Sigmoid colon (tissue), 6 donors: ENCODE measurements at regions not wholly inside any gene's neighbourhood (a gene's known extent, or its start where the extent isn't known, plus 50 kb on each side); places are given as distances from the start of the nearest gene placed in this dataset.
"Not testable (repeated sequence)": the region's sequence is repeated elsewhere in the genome, so short reads cannot be mapped to it uniquely, and the experiment has no call there.

ENCODE experiments used
- DNase-seq: peaks from one replicate; pipeline ENCODE4 v3.0.0-alpha.2; 2019
- H3K27ac ChIP-seq, 4 donors: fragments of 200-600 bp; sonication (generic); one replicate each; pipeline ENCODE4 v1.5.1; 2016 to 2019; ENCODE audit warnings: mild to moderate bottlenecking in 1 of 4
- H3K27me3 ChIP-seq, 3 donors: fragments of 200-600 bp; sonication (generic); one replicate each; pipeline ENCODE4 v1.5.1; 2019; ENCODE audit warnings: mild to moderate bottlenecking in 1 of 3
- H3K36me3 ChIP-seq, 4 donors: fragments of 200-600 bp; sonication (generic); one replicate each; pipeline ENCODE4 v1.5.1; 2016 to 2019
- H3K4me1 ChIP-seq, 4 donors: fragments of 200-600 bp; sonication (generic); one replicate each; pipeline ENCODE4 v1.5.1; 2017 to 2019
- H3K4me3 ChIP-seq, 4 donors: fragments of 200-600 bp; sonication (generic); one replicate each; pipeline ENCODE4 v1.5.1; 2017 to 2019; ENCODE audit warnings: mild to moderate bottlenecking in 2 of 4, moderate library complexity in 1 of 4
- H3K9me3 ChIP-seq, 4 donors: fragments of 200-600 bp in 3 of 4; sonication (generic) in 3 of 4; one replicate each; pipeline versions ENCODE4 v1.5.1 to v1.6.1; 2013 to 2019
- CTCF ChIP-seq, 4 experiments: fragments of 450-650 bp in 3 of 4; fragments of 200-600 bp in 1 of 4; IDR thresholded peaks; one replicate each; pipeline ENCODE4 v1.5.1; 2016 to 2019; ENCODE audit warnings: antibody characterized with exemption in 4 of 4, mild to moderate bottlenecking in 3 of 4, moderate library complexity in 2 of 4
- EP300 ChIP-seq, 4 donors: sonication (generic); formaldehyde crosslinking; IDR thresholded peaks; one replicate each; pipeline ENCODE4 v1.6.1; 2017; ENCODE audit warnings: antibody characterized with exemption in 4 of 4
- POLR2A ChIP-seq, 2 donors: fragments of 450-650 bp; IDR thresholded peaks; one replicate each; pipeline ENCODE4 v1.6.1; 2016; ENCODE audit warnings: antibody characterized with exemption in 2 of 2, mild to moderate bottlenecking in 2 of 2, moderate library complexity in 2 of 2
- POLR2AphosphoS5 ChIP-seq, 4 donors: sonication (generic); formaldehyde crosslinking; IDR thresholded peaks; one replicate each; pipeline ENCODE4 v1.6.1; 2017; ENCODE audit warnings: antibody characterized with exemption in 4 of 4
- WGBS, 2 donors: extraction: QIAGEN DNeasy Blood & Tissue Kit; methylation state at CpG; one replicate each; pipeline ENCODE4 v1.1.7; 2013; 5-methylcytosine and 5-hydroxymethylcytosine counted together
- intact Hi-C: fragments of 100-400 bp; cut with DNase I; formaldehyde crosslinking; loops from one replicate; pipeline ENCODE4 v1.15.1; 2023
- donor health status: healthy with polysubstance abuse.
- donor health status: healthy.

DNA sequence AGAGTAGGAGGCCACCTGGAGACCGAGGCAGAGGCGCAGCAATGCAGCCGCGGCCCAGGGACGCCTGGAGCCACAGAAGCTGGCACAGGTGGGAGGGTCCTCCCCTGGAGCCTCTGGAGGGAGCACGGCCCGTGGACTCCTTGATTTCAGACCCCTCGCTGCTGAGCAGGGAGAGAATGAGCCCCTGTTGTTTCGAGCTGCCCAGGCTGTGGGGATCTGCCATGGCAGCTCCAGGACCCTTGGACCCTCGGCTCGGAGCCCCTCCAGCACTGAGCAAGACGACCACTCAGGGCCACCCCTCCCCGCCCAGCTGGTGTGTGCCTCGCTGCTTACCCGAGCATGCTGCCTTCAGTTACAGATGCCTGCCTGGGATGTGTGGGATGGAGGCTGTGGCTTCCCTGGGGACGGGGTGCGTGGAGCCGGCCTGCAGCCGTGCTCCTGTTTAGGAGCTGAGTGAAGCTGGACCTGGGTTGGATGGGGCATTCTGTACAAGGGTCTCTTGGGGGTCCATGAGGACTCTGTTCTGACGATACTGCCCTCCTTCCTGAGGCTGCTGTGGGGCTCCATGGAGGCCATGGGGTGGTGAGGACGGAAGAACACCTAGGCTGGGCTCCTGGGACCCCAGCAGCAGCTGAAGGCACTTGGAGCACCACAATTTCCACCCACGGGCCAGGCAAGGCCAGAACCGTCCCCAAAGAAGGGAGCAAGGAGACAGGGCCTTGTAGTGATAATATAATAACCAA, 115.1 kb upstream of the LPCAT1 start:
- intact Hi-C loops: no loop called here

GRCh38 chr5:1637639-1638481, 114.1 kb upstream of the LPCAT1 start:
- 91% methylated on average over 24 of the region's 24 CpGs for WGBS, 2 donors
- no peak overlapping the region for H3K4me3 ChIP-seq
- H3K4me1 ChIP-seq: peaks cover 0 to 8% (median 1%) of the 10 kb centered on the region in 4 donors
- intact Hi-C loops: no loop called here
- H3K36me3 ChIP-seq: no peaks in the 10 kb centered on the region
- peaks cover 0 to 6% (median 0%) of the 10 kb centered on the region in 3 donors for H3K27me3 ChIP-seq
- H3K27ac ChIP-seq: no peak overlapping the region
- no peak for TF ChIP-seq CTCF (IDR thresholded peaks at IDR 0.05)
- no peak for TF ChIP-seq EP300 (IDR thresholded peaks at IDR 0.05)
- TF ChIP-seq POLR2A (IDR thresholded peaks at IDR 0.05): no peak
- no peak for TF ChIP-seq POLR2AphosphoS5 (IDR thresholded peaks at IDR 0.05)
- peak; percentile 43 for DNase-seq
- H3K9me3 ChIP-seq: no peaks in the 10 kb centered on the region

More for the DNA sequence above, 115.1 kb upstream of the LPCAT1 start:
- Histone ChIP-seq H3K27ac (no peak overlapping the region), H3K9me3 (no peaks in the 10 kb centered on the region), H3K36me3 (no peaks in the 10 kb centered on the region), H3K27me3 (peaks cover 6 to 15% (median 9%) of the 10 kb centered on the region in 3 donors), H3K4me1 (peaks cover 0 to 8% (median 1%) of the 10 kb centered on the region in 4 donors), H3K4me3 (no peak overlapping the region)
- TF ChIP-seq POLR2AphosphoS5 (IDR thresholded peaks at IDR 0.05) (no peak), CTCF (IDR thresholded peaks at IDR 0.05) (no peak), EP300 (IDR thresholded peaks at IDR 0.05) (no peak), POLR2A (IDR thresholded peaks at IDR 0.05) (no peak)
- DNase-seq: peak; percentile 49
- 86 to 88% methylated on average over 23 of the region's 23 CpGs for WGBS, 2 donors

DNA sequence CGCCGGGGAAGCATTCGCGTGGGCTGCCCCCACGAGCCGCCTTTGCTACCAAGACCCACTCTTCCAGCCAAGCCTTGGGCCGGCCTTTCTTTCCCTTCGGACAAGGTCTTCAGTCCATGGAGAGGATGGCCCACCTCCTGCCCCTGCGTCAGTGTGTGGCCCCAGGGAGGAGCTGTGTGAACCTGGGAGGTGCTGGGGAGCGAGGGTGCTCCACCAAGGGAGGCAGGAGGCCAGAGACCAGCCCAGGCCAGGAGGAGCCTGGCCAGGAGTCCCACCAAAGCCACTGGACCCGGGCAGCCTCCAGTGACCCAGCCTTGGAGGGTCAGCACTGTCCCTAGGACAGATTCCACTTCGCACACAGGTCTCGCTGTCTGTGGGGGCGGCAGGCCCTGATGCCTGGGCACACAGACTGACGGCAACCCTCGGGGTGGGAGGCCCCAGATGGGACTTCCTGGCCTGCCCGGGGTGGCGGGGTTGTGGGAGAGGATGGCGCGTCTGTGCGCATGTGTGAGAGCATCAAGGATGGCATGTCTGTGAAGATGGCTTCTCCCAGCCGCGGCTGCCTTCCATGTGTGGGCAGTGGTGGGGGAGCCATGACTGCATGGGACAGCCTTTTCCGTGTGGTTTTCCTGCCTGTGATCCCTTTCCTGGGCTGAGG, 113.3 kb upstream of the LPCAT1 start:
- Histone ChIP-seq H3K4me3 (no peak overlapping the region), H3K27me3 (no peaks in the 10 kb centered on the region), H3K27ac (no peak overlapping the region), H3K4me1 (peaks cover 0 to 8% (median 1%) of the 10 kb centered on the region in 4 donors), H3K9me3 (no peaks in the 10 kb centered on the region), H3K36me3 (no peaks in the 10 kb centered on the region)
- no peak for TF ChIP-seq EP300 (IDR thresholded peaks at IDR 0.05)
- WGBS, 2 donors: 92 to 93% methylated on average over 24 of the region's 24 CpGs
- peak; percentile 53 for DNase-seq
- intact Hi-C loops: no loop called here

- H3K9me3 ChIP-seq, H3K27ac ChIP-seq, H3K27me3 ChIP-seq, H3K36me3 ChIP-seq, H3K4me3 ChIP-seq, intact Hi-C loops, H3K4me1 ChIP-seq: not testable (repeated sequence)
- peak; percentile 58 for DNase-seq
- whole genome bisulfite sequencing, 2 donors: 81 to 85% methylated on average over 21 of the region's 21 CpGs
Measured at GRCh38 chr5:1636208-1636770, 112.5 kb upstream of the LPCAT1 start.

DNA sequence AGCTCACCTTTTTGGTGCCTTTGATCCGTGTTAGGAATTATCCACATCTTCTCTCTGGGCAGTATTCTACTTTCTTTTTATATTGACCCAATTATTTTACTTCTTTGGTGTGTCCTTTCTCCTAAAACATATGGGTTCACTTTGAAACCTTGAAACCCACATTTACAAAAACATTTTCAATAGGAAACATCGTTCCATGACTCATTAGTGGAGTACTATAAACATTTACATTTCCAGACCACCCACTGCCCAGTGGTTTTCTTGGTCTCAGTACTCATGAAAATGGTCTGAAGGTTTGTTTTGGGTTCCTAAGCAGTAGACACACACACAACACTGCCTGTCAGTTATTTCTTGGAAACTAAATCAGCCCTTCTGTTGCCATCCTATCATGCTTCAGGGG, 111.7 kb upstream of the LPCAT1 start:
- WGBS, 2 donors: 63 to 66% methylated on average over 2 of the region's 2 CpGs
- H3K4me1 ChIP-seq, H3K27me3 ChIP-seq, DNase-seq, H3K36me3 ChIP-seq, H3K27ac ChIP-seq, intact Hi-C loops, H3K9me3 ChIP-seq, H3K4me3 ChIP-seq: not testable (repeated sequence)

GRCh38 chr5:1634337-1634661, 110.5 kb upstream of the LPCAT1 start:
- Histone ChIP-seq H3K27me3 (no peaks in the 10 kb centered on the region), H3K27ac (peak overlapping the region; percentile 85 to 93 (median 88)), H3K9me3 (no peaks in the 10 kb centered on the region), H3K36me3 (peaks cover 0 to 9% (median 0%) of the 10 kb centered on the region in 4 donors), H3K4me1 (peaks cover 0 to 2% (median 0%) of the 10 kb centered on the region in 4 donors), H3K4me3 (peak overlapping the region; percentile 64 to 88 (median 75))
- no peak for DNase-seq
- no peak for TF ChIP-seq POLR2A (IDR thresholded peaks at IDR 0.05)
- no peak for TF ChIP-seq CTCF (IDR thresholded peaks at IDR 0.05)
- no peak for TF ChIP-seq POLR2AphosphoS5 (IDR thresholded peaks at IDR 0.05)
- TF ChIP-seq EP300 (IDR thresholded peaks at IDR 0.05): no peak
- intact Hi-C loops: no loop called here
- WGBS, 2 donors: 23 to 39% methylated on average over 18 of the region's 18 CpGs
